HG03342 (cell line): ENCODE measurements at regions not wholly inside any gene's neighbourhood (a gene's known extent, or its start where the extent isn't known, plus 50 kb on each side); places are given as distances from the start of the nearest gene placed in this dataset.

Experiments
- ATAC-seq: cut with Tn5 transposase; IDR thresholded peaks from one replicate; pipeline ENCODE4 v1.9.1; 2021; ENCODE audit warnings: mild to moderate bottlenecking, moderate library complexity; ENCODE audit not compliant: unreplicated experiment

DNA sequence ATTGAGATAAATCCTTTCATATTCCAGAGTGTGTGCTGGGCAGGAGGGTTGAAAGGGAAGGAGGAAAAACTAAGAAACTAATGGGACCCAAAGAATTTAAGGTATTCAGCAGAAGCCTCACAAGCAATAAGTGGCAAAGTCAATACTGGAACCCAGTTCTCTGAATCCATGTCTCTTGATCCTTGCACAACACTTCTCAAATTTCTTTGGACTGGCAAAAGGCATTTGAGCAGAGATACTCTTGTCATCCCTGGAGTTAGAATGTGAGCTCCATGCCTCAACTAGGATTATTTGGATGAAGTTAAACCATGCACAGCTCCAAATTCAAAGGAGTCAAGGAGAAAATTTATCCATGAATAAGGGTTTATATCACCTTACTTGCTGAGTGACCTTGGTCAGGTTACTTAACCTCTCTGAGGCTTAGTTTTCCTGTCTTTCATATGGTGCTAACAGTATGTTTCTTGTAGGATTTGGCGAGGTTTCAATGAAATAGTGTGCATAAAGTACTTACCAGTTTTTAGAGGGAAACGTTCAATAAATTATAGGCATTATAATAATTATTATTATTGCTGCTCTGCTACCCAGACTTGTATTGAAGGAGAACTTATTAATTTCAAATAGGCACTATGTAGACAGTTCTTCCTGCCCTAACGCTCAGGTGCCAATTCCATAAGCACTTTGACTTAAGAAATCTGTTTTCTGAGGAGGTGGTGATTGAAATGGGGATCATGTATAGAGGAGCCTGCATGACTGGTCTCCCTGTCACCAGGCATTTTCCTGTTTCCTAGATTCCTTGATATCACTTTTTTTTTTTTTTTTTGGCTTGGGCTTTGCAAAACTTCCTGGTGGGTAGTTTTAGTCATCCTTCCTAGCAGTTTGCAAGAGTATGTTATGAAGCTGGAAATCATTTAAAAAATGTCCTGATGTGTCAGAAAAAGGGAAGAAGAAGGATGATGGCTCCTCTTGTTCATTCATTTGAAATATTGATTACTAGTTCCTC, 125.0 kb upstream of the JUN start:
- ATAC-seq = no peak

DNA sequence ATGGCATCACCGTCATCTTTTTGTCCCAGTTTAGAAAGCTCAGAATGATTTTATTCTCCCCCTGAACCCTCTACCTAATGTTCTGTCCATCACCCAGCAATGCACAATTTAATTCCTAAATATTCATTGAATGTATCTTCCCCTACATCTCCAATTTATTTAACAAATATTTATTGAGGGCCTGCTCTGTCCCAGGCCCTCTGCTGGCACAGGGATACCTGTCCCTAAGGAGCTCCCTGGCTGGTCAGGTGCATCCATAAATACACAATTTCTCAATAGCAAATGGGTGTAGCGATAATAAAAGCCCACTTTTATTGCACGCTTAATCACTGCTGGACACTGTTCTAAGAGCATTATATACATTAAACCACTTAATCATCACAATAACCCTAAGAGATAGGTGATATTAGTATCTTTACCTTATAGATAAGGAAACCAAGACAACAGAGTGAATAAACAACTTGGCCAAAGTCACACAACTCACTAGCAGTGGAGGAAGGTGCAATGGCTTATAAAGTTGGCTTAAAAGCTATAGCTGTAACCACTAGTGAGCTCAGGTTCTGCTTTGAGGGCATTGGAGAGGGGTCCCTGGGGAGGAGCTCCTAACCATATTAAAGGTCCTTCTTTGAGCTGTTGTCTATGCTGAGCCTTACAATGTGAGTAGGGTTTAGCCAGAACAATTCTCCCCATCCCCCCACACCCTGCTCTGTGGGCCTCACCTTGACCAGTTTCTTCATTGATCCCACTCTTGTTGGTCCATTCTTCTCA, 126.3 kb upstream of the JUN start:
- no peak for ATAC-seq

DNA sequence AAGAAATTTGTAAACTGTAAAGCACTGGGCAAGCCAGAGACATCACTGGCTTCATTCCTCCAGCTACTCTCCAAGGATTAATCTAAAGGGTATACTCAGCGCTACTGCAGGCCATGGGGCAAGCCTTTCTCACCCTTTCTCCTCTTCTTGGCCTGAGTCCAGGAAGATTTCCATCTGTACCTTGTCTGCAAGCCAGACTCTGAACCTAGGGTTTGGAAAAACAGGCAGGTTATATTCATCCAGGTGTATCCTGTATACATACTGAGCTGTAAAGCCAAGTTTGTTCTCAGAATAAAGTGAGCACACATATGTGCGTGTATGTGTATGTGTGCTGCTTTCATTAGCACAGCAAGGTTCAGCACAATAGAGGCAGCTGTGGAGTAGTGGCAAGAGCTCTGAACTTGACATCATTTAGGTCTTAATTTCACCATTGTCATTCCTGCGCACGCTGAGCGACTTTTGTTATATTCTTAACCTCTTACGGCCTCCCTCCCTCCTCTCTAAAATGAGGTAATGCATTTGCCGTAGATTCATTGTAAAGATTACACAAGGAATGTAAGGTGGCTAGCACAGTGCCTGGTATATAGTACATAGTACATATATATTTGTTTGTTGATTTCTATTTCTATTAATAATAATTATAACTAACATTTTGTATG, 128.1 kb upstream of the JUN start:
- no peak for ATAC-seq

DNA sequence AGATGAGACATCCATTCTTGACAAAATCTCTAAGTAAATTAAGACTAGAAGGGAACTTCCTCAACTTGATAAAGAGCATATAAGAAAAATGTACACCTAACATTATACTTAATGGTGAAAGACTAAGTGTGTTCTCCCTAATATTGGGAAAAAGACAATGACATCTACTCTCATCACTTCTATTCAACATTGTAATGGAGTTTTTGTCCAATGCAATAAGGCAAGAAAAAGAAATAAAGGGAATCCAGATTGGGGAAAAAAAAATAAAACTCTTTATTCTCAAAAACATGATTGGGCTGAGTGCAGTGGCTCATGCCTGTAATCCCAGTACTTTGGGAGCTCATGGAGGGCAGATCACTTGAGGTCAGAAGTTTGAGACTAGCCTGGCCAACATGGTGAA, 131.1 kb upstream of the JUN start:
- no peak for ATAC-seq

DNA sequence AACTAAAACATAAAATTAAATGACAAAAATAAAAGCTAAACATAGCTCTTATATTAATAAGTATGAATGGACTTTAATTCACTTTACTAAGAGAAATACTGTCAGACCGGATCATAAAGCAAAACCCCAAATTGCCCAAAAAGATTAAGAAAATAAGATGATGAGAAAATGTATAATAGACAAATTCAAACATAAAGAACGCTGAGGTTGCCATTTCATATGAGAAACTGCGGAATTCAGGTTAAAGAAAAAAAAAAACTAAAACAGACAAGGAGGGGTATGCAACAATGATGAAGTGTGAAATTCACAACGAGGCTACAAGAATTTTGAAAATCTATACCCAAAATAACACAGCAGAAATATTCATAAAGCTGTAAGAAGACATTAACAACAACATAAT, 133.6 kb upstream of the JUN start:
- no peak for ATAC-seq

DNA sequence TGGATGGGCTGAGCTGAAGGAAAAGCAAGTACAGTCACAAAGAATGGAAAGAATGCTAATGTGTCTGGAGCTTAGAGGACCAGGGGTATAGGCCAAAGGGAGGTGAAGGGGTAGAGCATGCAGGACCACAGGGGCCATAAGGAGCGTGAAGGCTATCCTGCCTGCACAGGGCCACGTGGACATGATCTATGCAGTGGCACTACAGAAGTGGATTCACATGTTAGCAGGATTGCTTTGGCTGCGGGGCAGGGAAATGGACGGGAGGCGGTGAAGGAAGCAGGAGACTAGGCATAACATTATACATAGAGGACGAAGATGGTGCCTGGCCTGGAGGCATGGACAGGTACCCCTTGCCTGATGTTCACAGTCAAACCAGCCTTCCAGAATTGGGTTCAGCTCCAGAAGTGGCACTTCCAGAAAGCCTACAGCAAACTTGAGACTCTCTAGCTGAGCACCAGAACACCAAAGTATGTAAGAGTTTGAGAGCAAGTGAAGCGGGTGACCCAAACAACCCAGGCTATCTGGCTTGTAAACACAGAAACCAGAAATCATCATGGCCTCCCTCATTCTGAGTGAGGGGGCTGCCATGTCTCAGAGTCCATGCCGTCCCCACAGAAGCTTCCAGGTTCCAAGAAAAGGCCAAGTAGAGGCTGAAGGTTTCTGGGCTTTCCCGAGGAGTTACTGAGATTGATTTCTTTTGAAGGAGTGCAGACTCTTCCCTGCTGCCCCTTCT, 135.5 kb upstream of the JUN start:
- ATAC-seq = no peak

DNA sequence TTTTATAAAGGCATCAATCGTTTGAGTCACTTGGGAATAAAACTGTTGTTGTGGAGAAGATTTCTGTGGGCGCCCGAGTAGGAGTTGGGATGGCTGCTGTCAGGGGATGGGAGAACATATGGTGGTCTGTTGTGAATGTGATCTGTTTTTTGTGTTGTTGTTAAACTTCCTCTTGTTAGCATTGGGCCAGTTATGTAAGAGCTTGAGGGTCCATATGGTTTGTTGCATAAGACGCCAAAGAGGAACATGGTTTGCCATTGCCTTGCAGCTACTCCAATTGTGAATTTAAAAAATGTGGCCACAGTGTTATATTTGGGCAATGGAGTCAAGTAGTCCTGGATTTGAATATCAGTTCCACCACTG, 136.1 kb upstream of the JUN start:
- no peak for ATAC-seq

DNA sequence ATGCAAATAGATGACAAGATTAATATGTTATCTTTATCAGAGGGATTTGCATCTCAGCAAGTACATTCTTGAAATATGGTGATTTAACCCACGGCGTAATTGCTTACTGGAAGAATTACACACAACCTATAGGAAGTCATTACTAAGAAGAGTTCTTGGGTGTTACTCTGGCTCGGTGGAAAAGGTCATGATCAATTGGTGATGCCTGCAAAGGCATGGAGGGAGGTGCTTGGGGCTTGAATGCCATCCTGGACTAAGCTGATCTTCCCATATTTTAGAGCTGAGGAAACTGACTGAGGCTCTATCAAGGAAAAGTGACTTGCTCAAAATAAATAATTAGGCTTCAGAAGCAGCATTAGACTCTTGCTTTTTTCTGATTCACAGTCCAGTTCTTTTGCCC, 137.5 kb upstream of the JUN start:
- no peak for ATAC-seq

DNA sequence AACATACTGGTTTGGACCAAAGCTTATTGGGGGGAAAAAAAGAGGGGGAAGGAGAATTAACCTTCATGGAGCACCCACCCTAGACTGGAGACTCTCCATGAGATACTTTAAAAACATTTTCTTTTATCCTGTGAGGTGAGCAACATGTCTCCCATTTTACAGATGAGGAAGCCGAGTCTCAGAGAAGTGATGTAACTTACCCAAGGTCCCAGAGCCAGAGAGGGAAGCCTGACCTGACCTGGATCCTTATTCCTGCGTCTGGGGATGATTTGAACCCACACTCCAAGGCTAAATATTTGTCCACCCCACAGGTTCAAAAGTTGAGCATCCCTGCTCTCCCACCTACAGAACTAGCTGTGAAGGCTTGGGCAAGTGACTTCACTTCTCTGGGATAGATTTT, 137.9 kb upstream of the JUN start:
- ATAC-seq = no peak

DNA sequence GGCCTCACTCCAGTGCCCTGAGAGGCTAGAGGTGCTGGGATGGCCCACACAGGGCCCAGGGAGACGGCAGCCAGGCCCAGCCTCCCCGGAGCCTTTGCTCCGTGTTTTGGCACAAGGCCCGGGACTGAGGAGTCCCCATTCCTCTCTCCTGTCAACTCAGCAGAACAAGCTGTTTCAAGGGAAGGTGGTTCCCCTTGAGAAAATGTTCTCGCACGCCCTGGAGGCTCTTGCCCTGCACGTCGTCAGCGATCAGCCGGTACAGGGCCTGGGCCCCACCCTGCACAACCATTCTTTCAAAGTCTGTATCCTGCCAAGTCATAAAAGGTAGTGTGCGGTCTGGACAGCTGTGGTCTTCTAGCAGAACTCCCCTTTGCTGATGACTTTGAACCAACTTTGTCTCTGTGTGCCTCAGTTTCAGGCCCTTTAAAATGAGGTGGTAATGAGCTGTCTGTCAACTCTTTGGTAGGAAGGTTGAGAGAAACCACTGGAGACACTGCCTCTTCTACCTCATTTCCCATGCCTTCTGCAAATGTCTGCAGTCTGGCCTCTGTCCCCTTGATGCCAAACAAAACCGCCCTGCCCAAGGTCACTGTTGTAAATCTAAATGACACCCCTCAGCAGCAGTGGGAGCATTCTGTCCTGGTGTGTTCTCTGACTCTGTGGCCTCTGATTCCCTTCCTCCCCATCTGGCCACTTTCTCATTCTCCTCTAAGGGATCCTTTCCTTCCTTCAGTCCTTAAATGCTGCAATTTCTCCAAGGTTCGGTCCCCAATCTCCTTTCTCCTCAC, 138.6 kb upstream of the JUN start:
- peak; percentile 99 for ATAC-seq

DNA sequence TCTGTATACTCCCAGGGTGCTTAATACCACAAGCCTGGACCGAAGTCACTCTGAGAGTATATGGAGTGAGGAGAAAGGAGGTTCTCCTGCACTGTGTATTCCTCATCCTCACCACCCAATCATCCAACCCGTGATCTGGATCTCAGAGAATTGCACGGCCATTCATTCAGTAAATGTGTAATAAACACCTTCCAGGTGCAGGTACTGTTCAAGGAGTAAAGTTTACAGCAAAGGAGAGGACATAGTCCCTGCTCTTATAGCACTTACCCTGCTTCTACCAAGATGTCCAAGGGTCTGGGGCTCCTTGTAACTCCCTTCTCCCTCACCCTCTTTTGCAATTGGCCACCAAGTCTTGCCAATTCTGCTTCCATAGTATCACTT, 139.2 kb upstream of the JUN start:
- ATAC-seq = no peak

DNA sequence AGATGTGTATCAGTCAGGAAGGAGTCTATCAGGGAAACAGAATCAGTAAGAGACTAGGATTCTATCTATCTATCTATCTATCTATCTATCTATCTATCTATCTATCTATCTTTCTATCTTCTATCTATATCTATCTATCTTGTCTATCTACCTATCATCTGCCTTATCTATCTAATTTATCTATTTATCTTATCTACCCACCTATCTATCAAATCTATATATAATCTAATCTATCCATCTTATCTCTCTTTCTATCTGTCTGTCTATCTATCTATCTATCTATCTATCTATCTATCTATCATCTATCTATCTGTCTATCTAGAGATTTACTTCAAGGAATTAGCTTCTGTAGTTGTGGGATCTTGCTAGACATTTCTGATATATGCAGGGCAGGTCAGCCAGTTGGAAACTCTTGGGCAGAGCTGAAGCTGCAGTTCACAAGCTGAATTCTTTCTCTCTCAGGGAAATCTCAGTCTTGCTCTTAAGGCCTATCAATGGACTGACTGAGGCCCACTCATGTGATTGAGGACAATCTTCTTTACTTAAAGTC, 140.2 kb upstream of the JUN start:
- no peak for ATAC-seq

DNA sequence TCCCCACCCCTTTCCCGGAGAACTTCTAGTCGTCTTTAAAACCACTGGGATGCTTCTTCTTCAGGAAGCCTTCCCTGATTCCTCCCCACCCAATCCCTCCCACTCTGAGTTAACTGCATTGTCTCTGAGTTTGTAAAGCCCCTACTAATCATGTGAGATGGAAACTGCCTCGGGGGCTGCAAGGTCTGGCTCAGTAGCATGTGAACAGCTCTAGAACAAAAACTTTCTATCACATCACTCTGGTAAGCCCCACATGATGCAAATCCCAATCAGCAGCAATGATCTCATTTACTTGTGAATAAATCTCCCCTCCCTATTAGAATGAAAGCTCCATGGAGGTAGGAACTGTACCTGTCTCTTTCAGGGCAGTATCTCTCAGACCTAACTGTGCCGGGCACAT, 141.0 kb upstream of the JUN start:
- ATAC-seq = no peak

DNA sequence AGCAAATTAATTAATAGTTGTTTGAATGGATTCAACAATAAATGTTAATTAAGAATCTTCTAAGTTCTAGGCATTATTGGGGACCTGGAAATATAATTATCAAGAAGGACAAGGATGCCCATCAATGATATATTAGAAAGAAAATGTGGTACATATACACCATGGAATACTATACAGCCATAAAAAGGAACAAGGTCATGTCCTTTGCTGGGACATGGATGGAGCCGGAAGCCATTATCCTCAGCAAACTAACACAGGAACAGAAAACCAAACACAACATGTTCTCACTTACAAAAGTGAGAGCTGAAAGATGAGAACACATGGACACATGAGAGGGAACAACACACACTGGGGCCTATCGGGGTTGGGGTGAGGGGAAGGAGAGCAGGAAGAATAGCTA, 141.4 kb upstream of the JUN start:
- no peak for ATAC-seq

DNA sequence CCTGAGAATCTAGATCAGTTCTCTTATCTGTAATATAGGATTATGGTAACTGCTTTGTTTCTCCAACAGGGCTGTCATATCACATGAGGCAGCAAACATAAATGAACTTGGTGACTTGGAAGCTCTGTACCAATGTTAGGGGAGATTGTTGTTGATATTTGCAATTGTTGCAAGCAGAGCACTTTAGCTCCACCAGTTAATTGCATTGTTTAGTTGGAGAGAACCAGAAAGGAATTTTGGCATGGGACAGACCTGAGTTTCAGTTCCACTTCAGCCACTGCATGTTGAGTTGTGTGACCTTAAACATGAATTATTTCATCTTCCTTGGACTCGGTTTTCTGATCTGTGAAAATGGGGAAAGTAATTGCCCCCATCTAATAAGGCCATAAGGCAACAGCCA, 142.3 kb upstream of the JUN start:
- no peak for ATAC-seq

DNA sequence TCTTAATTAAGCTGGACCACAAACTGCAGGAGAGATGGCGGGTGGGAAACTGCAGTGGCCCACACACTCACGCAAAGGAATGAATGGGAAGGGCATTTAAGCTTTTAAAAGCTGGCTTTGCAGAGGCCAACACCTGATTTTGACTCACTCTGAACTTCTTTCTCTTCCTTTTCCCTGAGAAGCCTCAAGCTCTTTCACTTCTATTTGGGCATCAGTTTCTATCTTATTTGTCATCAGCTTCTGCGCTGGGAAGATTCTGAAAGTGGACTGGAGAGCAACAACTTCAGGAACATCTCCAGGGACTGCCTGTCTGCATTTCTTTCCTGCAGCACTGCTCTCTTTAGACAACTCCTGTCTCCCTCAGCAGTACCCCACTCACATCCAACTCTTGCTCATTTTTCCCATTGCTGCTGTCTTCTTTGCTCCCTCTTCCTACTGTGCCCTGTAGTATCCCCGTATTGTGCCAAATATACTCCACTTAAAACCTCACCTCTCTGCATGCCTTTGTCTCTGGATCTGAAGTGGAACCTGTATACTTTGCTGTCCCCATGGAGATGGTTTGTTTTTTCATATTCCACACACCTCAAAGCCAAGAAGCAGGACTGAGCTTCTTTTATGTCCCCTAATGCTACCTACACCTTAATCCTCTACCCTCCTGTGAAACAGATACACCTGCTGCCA, 143.3 kb upstream of the JUN start:
- ATAC-seq = no peak

DNA sequence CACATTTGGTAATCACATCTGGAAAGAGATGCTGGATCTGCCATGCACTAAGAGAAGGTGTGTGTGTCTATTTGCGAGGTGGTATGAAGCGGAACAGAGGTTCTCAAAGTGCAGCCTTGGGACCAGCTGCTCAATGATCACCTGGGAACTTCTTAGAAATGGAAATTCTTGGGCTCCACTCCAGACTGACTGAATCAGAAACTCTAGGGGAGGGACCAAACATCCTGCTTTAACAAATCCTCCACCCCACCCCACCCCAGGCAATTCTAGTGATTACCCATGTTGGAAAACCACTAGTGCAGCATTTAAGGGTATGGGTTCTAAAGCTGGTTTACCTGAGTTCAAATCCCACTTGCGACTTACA, 143.9 kb upstream of the JUN start:
- ATAC-seq = no peak

DNA sequence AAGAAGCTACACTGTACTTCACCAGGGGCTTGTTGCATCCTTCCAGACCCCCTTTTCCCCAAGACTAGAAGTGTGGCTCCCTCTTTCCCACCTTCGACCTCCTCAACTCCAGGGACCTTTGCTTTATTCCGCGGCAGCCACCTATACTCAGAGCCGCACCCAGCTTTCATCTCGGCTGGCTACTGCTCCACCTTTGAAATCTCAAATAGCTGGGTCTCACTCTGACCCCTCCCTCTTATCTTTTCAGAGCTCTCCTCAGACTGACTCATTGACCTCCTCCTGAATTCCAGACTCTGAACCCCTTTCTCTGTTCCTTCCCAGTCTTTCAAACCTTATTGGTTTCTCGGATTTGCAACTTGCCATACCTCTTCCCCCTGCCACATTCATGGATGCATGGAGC, 144.7 kb upstream of the JUN start:
- no peak for ATAC-seq

DNA sequence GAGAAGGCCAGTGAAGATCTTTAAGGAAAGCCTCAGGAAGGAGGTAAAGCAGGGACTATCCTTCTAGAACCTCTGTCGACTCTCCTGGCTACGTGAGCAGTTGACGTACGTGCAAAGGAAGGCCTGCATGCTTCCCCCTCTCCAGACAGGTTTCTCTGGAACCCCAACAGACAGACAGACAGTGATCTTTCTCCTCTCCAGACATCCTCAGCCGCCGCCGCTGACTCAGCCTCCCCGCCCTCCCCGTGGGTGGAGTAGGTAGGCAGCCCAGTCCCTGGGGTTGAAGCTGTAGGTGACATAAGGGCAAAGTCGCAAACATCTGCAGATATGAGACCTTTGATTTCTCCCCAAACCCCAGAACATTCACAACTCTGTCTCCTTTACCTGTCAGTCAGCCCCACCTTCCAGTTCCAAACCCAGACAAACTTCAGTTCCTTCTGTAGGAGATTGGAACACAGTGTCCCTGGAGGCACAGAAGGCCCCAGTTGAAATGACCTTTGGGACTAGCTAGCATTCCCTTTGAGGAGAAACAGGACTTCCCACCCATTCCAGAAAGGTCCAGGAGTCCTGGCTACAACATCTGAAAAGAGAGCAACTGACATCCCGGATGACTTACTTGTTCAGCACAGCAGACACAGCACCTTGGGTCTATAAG, 146.0 kb upstream of the JUN start:
- no peak for ATAC-seq
